ENCODE measurements at regions not wholly inside any gene's neighbourhood (a gene's known extent, or its start where the extent isn't known, plus 50 kb on each side); places are given as distances from the start of the nearest gene placed in this dataset.

GRCh38 chr4:106522839-106523238 is 154.3 kb upstream of the GIMD1 start:
- H3K27ac ChIP-seq (ENCODE audit: low read depth, low read length): no peak overlapping the region
- Mint-ChIP-seq H3K9me3 (peaks cover 0 to 15% (median 0%) of the 10 kb centered on the region in 11 donors), H3K4me1 (no peaks in the 10 kb centered on the region), H3K27me3 (peaks cover 0 to 6% (median 3%) of the 10 kb centered on the region in 5 donors), H3K4me3 (no peak overlapping the region), H3K27ac (no peak overlapping the region), H3K36me3 (no peaks in the 10 kb centered on the region)
- H3K27me3 ChIP-seq (ENCODE audit: control insufficient read depth in 2 of 2, insufficient read depth in 2 of 2, low read length in 2 of 2): no peaks in the 10 kb centered on the region
- no peaks in the 10 kb centered on the region for H3K36me3 ChIP-seq (ENCODE audit: control insufficient read depth in 2 of 3, insufficient read depth in 3 of 3, low read length in 3 of 3)
- ATAC-seq (no peak), DNase-seq (no peak)
- CTCF ChIA-PET: no interaction called here
- H3K9me3 ChIP-seq (ENCODE audit: control insufficient read depth in 2 of 3, low read length in 3 of 3): no peaks in the 10 kb centered on the region
- intact Hi-C loops (cut with micrococcal nuclease): no loop called here
- H3K4me3 ChIP-seq (ENCODE audit: low read length): no peak overlapping the region
- POLR2A ChIA-PET: no interaction called here
- H3K4me1 ChIP-seq (ENCODE audit: control insufficient read depth in 2 of 2, insufficient read depth in 2 of 2, low read length in 2 of 2): no peaks in the 10 kb centered on the region

GRCh38 chr4:106512706-106513105 is 144.1 kb upstream of the GIMD1 start:
- CTCF ChIA-PET: no interaction called here
- Mint-ChIP-seq H3K36me3 (no peaks in the 10 kb centered on the region), H3K27me3 (no peaks in the 10 kb centered on the region), H3K4me3 (no peak overlapping the region), H3K4me1 (no peaks in the 10 kb centered on the region), H3K27ac (no peak overlapping the region), H3K9me3 (peaks cover 0 to 3% (median 0%) of the 10 kb centered on the region in 11 donors)
- H3K9me3 ChIP-seq (ENCODE audit: control insufficient read depth in 2 of 3, low read length in 3 of 3): no peaks in the 10 kb centered on the region
- POLR2A ChIA-PET: no interaction called here
- no peaks in the 10 kb centered on the region for H3K36me3 ChIP-seq (ENCODE audit: control insufficient read depth in 2 of 3, insufficient read depth in 3 of 3, low read length in 3 of 3)
- DNase-seq (no peak), ATAC-seq (no peak)
- no peaks in the 10 kb centered on the region for H3K27me3 ChIP-seq (ENCODE audit: control insufficient read depth in 2 of 2, insufficient read depth in 2 of 2, low read length in 2 of 2)
- intact Hi-C loops (cut with micrococcal nuclease): no loop called here
- no peak overlapping the region for H3K4me3 ChIP-seq (ENCODE audit: low read length)
- no peaks in the 10 kb centered on the region for H3K4me1 ChIP-seq (ENCODE audit: control insufficient read depth in 2 of 2, insufficient read depth in 2 of 2, low read length in 2 of 2)
- H3K27ac ChIP-seq (ENCODE audit: low read depth, low read length): no peak overlapping the region

GRCh38 chr4:106507440-106507839 is 138.9 kb upstream of the GIMD1 start:
- CTCF ChIA-PET: no interaction called here
- H3K4me3 ChIP-seq (ENCODE audit: low read length): no peak overlapping the region
- ATAC-seq (no peak), DNase-seq (no peak)
- H3K27ac Mint-ChIP-seq: no peak overlapping the region
- no peaks in the 10 kb centered on the region for H3K4me1 Mint-ChIP-seq
- H3K9me3 Mint-ChIP-seq: no peaks in the 10 kb centered on the region
- peaks cover under 1 to 17% (median 8%) of the 10 kb centered on the region in 5 donors for H3K27me3 Mint-ChIP-seq
- no peaks in the 10 kb centered on the region for H3K27me3 ChIP-seq (ENCODE audit: control insufficient read depth in 2 of 2, insufficient read depth in 2 of 2, low read length in 2 of 2)
- POLR2A ChIA-PET: no interaction called here
- H3K9me3 ChIP-seq (ENCODE audit: control insufficient read depth in 2 of 3, low read length in 3 of 3): no peaks in the 10 kb centered on the region
- no peaks in the 10 kb centered on the region for H3K36me3 ChIP-seq (ENCODE audit: control insufficient read depth in 2 of 3, insufficient read depth in 3 of 3, low read length in 3 of 3)
- no peaks in the 10 kb centered on the region for H3K4me1 ChIP-seq (ENCODE audit: control insufficient read depth in 2 of 2, insufficient read depth in 2 of 2, low read length in 2 of 2)
- H3K4me3 Mint-ChIP-seq: no peak overlapping the region
- no peak overlapping the region for H3K27ac ChIP-seq (ENCODE audit: low read depth, low read length)
- intact Hi-C loops (cut with micrococcal nuclease): no loop called here
- no peaks in the 10 kb centered on the region for H3K36me3 Mint-ChIP-seq

GRCh38 chr4:106503116-106504050 is 134.8 kb upstream of the GIMD1 start:
- no peaks in the 10 kb centered on the region for H3K4me1 ChIP-seq (ENCODE audit: control insufficient read depth in 2 of 2, insufficient read depth in 2 of 2, low read length in 2 of 2)
- Mint-ChIP-seq H3K36me3 (no peaks in the 10 kb centered on the region), H3K27me3 (peaks cover 11 to 37% (median 22%) of the 10 kb centered on the region in 5 donors), H3K4me1 (peaks cover 0 to 6% (median 0%) of the 10 kb centered on the region in 7 donors), H3K9me3 (peaks cover 0 to 2% (median 0%) of the 10 kb centered on the region in 11 donors), H3K4me3 (no peak overlapping the region), H3K27ac (no peak overlapping the region)
- H3K36me3 ChIP-seq (ENCODE audit: control insufficient read depth in 2 of 3, insufficient read depth in 3 of 3, low read length in 3 of 3): no peaks in the 10 kb centered on the region
- no peak overlapping the region for H3K4me3 ChIP-seq (ENCODE audit: low read length)
- intact Hi-C loops (cut with micrococcal nuclease): no loop called here
- no peak overlapping the region for H3K27ac ChIP-seq (ENCODE audit: low read depth, low read length)
- POLR2A ChIA-PET: no interaction called here
- CTCF ChIA-PET: no interaction called here
- no peaks in the 10 kb centered on the region for H3K27me3 ChIP-seq (ENCODE audit: control insufficient read depth in 2 of 2, insufficient read depth in 2 of 2, low read length in 2 of 2)
- DNase-seq (no peak), ATAC-seq (no peak)
- H3K9me3 ChIP-seq (ENCODE audit: control insufficient read depth in 2 of 3, low read length in 3 of 3): no peaks in the 10 kb centered on the region

GRCh38 chr4:106502106-106502699 is 133.6 kb upstream of the GIMD1 start:
- H3K36me3 Mint-ChIP-seq: no peaks in the 10 kb centered on the region
- H3K36me3 ChIP-seq (ENCODE audit: control insufficient read depth in 2 of 3, insufficient read depth in 3 of 3, low read length in 3 of 3): no peaks in the 10 kb centered on the region
- ChIA-PET CTCF (no interaction called here), POLR2A (no interaction called here)
- no peaks in the 10 kb centered on the region for H3K9me3 ChIP-seq (ENCODE audit: control insufficient read depth in 2 of 3, low read length in 3 of 3)
- ATAC-seq: peak; percentile 46
- no peaks in the 10 kb centered on the region for H3K27me3 ChIP-seq (ENCODE audit: control insufficient read depth in 2 of 2, insufficient read depth in 2 of 2, low read length in 2 of 2)
- no peak overlapping the region for H3K27ac Mint-ChIP-seq
- no peak overlapping the region for H3K4me3 ChIP-seq (ENCODE audit: low read length)
- H3K27ac ChIP-seq (ENCODE audit: low read depth, low read length): no peak overlapping the region
- no peaks in the 10 kb centered on the region for H3K4me1 ChIP-seq (ENCODE audit: control insufficient read depth in 2 of 2, insufficient read depth in 2 of 2, low read length in 2 of 2)
- peaks cover 0 to 2% (median 0%) of the 10 kb centered on the region in 11 donors for H3K9me3 Mint-ChIP-seq
- peaks cover 11 to 37% (median 22%) of the 10 kb centered on the region in 5 donors for H3K27me3 Mint-ChIP-seq
- DNase-seq: peak in 4 of 9 donors; percentile 1 to 28 (median 8)
- peaks cover 0 to 6% (median 0%) of the 10 kb centered on the region in 7 donors for H3K4me1 Mint-ChIP-seq
- no peak overlapping the region for H3K4me3 Mint-ChIP-seq
- intact Hi-C loops (cut with micrococcal nuclease): loop anchor here (1.0 kb wide), 3 partner anchors 133 to 264 kb away; no protein-coding TSS in a partner anchor

- Mint-ChIP-seq H3K36me3 (no peaks in the 10 kb centered on the region), H3K27ac (no peak overlapping the region), H3K4me1 (peaks cover 0 to 4% (median 0%) of the 10 kb centered on the region in 7 donors), H3K27me3 (peaks cover 4 to 30% (median 14%) of the 10 kb centered on the region in 5 donors), H3K4me3 (no peak overlapping the region), H3K9me3 (peaks cover 0 to 4% (median 0%) of the 10 kb centered on the region in 11 donors)
- no peaks in the 10 kb centered on the region for H3K27me3 ChIP-seq (ENCODE audit: control insufficient read depth in 2 of 2, insufficient read depth in 2 of 2, low read length in 2 of 2)
- DNase-seq: no peak
- POLR2A ChIA-PET: no interaction called here
- intact Hi-C loops (cut with micrococcal nuclease): no loop called here
- ATAC-seq: no peak
- H3K4me1 ChIP-seq (ENCODE audit: control insufficient read depth in 2 of 2, insufficient read depth in 2 of 2, low read length in 2 of 2): no peaks in the 10 kb centered on the region
- no peaks in the 10 kb centered on the region for H3K9me3 ChIP-seq (ENCODE audit: control insufficient read depth in 2 of 3, low read length in 3 of 3)
- no peak overlapping the region for H3K4me3 ChIP-seq (ENCODE audit: low read length)
- no peaks in the 10 kb centered on the region for H3K36me3 ChIP-seq (ENCODE audit: control insufficient read depth in 2 of 3, insufficient read depth in 3 of 3, low read length in 3 of 3)
- CTCF ChIA-PET: no interaction called here
- no peak overlapping the region for H3K27ac ChIP-seq (ENCODE audit: low read depth, low read length)
Measured at GRCh38 chr4:106497271-106497670, 128.7 kb upstream of the GIMD1 start.

All from naive thymus-derived CD4-positive, alpha-beta T cell (primary cell).